Neural crest cell (in vitro differentiated cells): ENCODE measurements at regions not wholly inside any gene's neighbourhood (a gene's known extent, or its start where the extent isn't known, plus 50 kb on each side); places are given as distances from the start of the nearest gene placed in this dataset.

Source experiments
- DNase-seq: peaks from one replicate; pipeline ENCODE4 v3.0.0; 2021; ENCODE audit warnings: low read depth, mixed read lengths, low spot score
- H3K27ac Mint-ChIP-seq: one replicate; pipeline ENCODE4 v1.8.0; 2021; ENCODE audit warnings: mild to moderate bottlenecking, mixed read lengths; ENCODE audit not compliant: unreplicated experiment
- H3K27me3 Mint-ChIP-seq: 2 replicates; pipeline ENCODE4 v1.8.0; 2021; ENCODE audit warnings: low read depth, mild to moderate bottlenecking, mixed read lengths
- H3K36me3 Mint-ChIP-seq: 2 replicates; pipeline ENCODE4 v1.8.0; 2021; ENCODE audit warnings: low read depth, mild to moderate bottlenecking, mixed read lengths
- H3K4me1 Mint-ChIP-seq: 2 replicates; pipeline ENCODE4 v1.8.0; 2021; ENCODE audit warnings: mixed read lengths
- H3K4me3 Mint-ChIP-seq: one replicate; pipeline ENCODE4 v1.8.0; 2021; ENCODE audit warnings: mild to moderate bottlenecking, mixed read lengths
- H3K9me3 Mint-ChIP-seq: 2 replicates; pipeline ENCODE4 v1.8.0; 2021; ENCODE audit warnings: mixed read lengths
- CTCF ChIP-seq: fragments of 200-600 bp; sonication (generic); conservative IDR thresholded peaks from 2 replicates; pipeline ENCODE4 v1.5.0; 2021; ENCODE audit warnings: antibody characterized with exemption, mild to moderate bottlenecking

DNA sequence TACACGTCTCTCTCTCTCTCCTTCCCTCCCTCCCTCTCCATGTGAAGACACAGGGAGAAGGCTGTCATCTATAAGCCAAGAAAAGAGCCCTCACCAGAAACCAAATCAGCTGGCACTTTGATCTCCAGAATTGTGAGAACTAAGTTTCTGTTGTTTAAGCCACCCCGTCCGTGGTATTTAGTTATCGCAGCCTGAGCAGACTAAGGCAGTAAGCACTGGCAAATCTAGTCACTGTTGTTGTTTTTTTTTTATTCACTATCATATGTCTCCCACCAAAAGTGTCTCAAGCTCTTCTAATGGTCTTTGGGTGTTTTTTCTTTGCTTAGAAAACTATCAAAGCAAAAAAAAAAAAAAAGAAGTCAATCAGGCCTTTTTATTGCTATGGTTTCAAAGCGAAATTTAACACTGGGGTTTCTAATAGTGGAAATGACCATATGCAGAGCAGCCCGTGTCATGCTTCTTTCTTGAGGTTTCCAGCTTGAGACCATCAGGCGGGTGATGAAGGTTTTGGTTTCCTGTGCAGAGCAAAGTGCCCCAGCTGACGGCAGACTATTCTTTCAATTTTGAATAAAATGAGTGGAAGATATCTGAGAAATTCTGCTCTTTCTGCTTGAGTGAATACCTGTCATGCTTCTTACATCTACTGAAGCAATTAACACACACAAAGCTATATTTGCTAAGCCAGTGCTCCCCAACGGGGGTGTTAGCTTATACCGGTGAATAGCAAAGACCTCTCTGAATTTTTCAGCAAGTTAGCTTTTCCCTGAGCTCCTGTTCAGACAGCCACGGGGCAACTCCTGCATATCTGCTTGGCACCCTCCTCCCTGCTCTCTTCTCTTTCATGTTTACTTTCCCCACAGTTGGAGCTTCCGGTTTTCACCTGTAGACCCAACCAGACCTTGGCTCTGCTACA is 394.1 kb upstream of the ATP5MC3 start:
- Mint-ChIP-seq H3K27ac (no peak overlapping the region), H3K4me1 (no peaks in the 10 kb centered on the region), H3K27me3 (no peaks in the 10 kb centered on the region), H3K36me3 (no peaks in the 10 kb centered on the region), H3K4me3 (no peak overlapping the region), H3K9me3 (no peaks in the 10 kb centered on the region)
- no peak for TF ChIP-seq CTCF
- no peak for DNase-seq

GRCh38 chr2:175574069-175574468 is 392.6 kb upstream of the ATP5MC3 start:
- no peak for DNase-seq
- H3K36me3 Mint-ChIP-seq, result no peaks in the 10 kb centered on the region
- no peak for TF ChIP-seq CTCF
- H3K27me3 Mint-ChIP-seq, result no peaks in the 10 kb centered on the region
- H3K4me3 Mint-ChIP-seq, result no peak overlapping the region
- no peak overlapping the region for H3K27ac Mint-ChIP-seq
- no peaks in the 10 kb centered on the region for H3K9me3 Mint-ChIP-seq
- no peaks in the 10 kb centered on the region for H3K4me1 Mint-ChIP-seq

DNA sequence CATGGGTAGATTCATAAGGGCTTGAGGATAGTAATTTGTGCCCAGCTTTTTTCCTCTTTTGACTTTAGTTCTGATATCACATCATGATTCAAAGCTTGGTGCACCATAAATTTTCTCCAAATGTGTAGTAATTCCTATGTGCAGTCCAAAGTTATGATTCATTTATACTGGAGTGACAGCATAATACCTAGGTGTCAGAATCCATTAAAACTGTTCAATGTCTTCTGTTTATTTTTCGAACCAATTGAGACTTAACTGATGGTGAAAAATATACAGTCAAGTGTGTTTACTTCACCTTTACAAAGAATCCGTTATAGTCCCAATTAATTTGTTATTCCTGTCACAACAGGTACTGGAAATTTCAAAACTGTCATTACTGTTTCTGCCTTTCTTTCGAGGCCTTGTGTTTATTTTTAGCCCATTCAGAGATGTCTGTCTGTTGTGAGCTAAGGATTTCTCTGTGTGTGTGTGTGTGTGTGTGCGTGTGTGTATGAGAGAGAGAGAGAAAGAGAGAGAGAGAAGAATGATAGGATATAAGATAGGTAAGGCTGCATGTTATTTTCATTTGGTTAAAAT is 389.7 kb upstream of the ATP5MC3 start:
- Mint-ChIP-seq H3K36me3 (no peaks in the 10 kb centered on the region), H3K27me3 (no peaks in the 10 kb centered on the region), H3K27ac (no peak overlapping the region), H3K4me3 (no peak overlapping the region), H3K9me3 (no peaks in the 10 kb centered on the region), H3K4me1 (peaks cover 14% of the 10 kb centered on the region)
- no peak for TF ChIP-seq CTCF
- no peak for DNase-seq

GRCh38 chr2:175568109-175568730 is 386.7 kb upstream of the ATP5MC3 start:
- Mint-ChIP-seq H3K36me3 (no peaks in the 10 kb centered on the region), H3K4me1 (peaks cover 14% of the 10 kb centered on the region), H3K4me3 (no peak overlapping the region), H3K27me3 (no peaks in the 10 kb centered on the region), H3K27ac (no peak overlapping the region), H3K9me3 (no peaks in the 10 kb centered on the region)
- DNase-seq, result no peak
- no peak for TF ChIP-seq CTCF

DNA sequence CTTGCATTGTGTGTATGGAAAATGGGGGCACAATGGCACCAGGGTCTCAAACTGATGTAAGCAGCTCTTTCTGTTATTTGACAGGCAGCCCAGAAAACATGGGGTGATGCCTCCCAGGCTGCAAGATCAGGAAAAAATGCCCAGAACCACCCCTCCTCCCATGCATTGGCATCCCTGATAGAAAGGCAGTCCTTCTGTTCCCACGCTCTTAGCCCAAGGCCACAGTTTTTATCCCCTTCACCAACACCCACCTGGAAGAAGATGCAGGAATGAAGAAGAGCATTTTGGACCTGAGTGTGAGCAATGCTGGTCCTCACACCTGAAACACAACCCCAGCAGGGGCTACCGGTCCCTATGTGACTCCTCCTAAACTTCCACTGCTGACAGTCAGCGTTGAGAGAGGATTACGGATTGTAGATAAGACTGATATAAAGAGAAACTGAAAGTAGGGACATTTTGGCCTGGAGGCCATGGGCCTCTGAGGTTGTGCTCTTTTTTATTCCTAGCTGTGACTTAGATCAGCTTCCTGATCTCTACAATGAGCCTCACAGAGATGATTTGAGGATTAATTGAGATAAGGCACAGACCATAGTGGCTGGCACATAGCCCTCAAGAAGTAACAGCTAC is 386.0 kb upstream of the ATP5MC3 start:
- Mint-ChIP-seq H3K9me3 (no peaks in the 10 kb centered on the region), H3K27me3 (no peaks in the 10 kb centered on the region), H3K27ac (no peak overlapping the region), H3K4me1 (peaks cover 14% of the 10 kb centered on the region), H3K36me3 (no peaks in the 10 kb centered on the region), H3K4me3 (no peak overlapping the region)
- no peak for TF ChIP-seq CTCF
- DNase-seq, result no peak
